GM10847 (cell line): ENCODE measurements at regions not wholly inside any gene's neighbourhood (a gene's known extent, or its start where the extent isn't known, plus 50 kb on each side); places are given as distances from the start of the nearest gene placed in this dataset.

ENCODE experiments used
- POLR2A ChIP-seq: IDR thresholded peaks from 2 replicates; pipeline ENCODE4 v1.6.1; 2011; ENCODE audit not compliant: insufficient read length; ENCODE audit errors: extremely low read depth

DNA sequence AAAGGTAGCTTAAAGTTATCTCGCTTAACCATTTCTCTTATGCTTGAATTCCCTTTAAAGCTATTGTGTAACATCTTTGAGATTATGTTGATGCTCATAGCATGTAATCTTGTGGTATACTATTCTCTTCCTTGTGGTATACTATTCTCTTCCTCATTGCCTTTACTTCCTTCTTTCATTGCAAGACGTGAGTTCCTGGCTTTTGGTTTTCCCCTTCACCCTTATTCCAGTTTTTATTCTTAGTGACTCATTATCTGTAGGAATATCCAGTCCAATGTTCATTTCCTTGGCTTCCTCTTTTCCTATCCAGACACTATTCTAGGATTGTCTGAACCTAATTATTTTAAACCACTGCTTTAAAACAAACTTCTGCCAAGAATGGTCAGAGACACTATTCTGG, 564.0 kb downstream of the CCER1 start:
- no peak for TF ChIP-seq POLR2A

DNA sequence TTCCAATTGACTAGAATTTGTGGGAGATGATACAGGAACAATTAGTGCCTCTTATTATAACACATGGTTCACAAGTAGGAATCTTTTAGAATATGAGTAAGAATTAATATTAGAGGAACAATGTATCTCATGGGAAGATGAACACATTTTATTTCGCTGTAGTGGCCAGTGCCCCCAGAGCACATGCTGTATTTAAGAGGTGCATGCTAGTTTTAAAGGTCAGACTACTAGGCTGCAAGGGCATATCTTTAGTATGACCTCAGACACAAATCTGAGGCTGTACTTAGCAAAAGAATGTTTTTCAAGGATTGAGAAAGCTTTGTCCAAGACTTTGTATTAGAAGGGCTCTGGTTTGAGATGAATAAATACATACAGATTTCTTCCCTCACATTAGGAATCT, 586.9 kb downstream of the CCER1 start:
- TF ChIP-seq POLR2A: no peak

DNA sequence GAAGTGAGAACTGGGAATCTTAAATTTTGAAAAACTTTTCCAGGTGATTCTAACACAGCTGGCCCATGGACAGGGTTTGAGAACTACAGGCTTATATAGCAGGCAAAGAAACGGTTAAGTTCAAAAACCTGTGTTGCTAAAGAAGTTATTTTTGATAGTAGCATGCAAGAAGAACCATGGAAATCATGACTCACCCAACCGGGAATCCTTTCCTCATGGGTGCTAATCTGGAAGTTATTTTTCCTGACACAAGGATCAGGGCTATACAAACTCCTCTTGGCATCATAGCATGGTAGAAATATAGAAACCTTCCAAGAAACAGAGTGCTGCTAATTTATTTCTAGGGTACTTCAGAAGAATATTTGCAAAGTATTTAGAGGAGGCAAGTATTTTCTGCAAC, 588.7 kb downstream of the CCER1 start:
- TF ChIP-seq POLR2A: no peak

DNA sequence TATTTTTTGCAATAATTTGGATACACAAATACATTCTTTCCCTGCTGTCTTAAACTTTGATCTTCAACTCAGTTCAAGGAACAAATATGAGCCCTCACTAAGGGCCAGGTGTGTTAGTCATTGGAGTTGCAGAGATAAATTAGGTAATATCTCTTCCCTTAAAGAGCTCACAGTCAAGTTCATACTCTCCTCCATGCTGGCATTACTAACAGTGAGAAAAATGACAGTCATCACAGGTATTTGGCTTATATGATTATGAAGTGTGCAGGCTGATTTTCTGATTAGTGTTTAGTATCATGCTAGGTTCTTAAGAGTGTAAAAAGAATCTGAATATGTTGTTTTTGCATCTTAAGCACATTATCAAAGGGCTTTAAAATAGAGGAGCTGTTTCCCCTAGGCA, 594.7 kb downstream of the CCER1 start:
- no peak for TF ChIP-seq POLR2A

DNA sequence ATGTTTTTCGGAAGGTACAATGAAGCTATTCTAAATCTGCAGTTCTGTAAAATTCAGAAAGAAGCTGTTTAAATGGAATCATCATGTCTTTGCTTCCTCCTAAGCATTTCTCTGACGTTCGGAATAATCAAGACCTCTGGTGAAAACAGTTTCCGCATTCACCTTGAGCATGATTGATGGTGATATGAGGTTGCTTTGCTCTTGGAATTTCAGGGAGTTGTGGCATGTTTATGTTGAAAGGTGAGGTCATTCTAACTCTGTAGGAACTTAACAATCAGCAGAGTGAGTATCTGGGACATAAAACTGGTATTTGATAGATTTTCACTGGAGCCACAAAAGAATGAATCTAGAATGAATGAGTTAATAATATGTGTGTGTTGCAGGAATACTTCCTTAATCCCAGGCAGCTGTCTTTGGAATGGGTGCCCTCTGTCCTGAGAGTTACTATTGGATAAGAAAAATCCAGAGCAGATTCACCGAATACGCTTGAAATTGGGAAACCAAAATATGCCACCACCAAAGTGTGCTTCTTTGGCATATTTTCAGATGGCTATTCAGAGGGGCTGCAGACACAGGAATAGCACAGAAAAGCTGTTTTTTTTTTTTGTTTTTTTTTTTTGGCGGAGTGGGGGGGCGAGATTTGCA, 599.1 kb downstream of the CCER1 start:
- TF ChIP-seq POLR2A: no peak

DNA sequence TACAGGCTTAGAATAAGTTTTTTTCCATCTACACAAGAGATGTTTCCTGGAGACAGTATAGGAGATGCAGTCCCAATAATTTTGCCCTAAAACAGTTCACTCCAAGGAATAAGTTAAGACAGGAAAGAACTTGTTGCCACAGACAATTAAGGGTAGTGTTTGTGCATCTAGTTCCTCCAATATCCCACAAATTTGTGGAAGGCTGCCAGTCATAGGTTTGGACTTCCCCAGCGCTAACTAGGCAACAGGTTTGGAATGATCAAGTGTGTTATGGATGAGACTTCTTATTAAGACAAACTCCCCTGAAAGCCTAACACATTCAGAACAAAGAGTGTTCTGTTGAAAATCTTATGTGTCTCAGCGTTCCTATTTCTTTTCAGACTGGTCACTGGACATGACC, 611.0 kb downstream of the CCER1 start:
- no peak for TF ChIP-seq POLR2A

DNA sequence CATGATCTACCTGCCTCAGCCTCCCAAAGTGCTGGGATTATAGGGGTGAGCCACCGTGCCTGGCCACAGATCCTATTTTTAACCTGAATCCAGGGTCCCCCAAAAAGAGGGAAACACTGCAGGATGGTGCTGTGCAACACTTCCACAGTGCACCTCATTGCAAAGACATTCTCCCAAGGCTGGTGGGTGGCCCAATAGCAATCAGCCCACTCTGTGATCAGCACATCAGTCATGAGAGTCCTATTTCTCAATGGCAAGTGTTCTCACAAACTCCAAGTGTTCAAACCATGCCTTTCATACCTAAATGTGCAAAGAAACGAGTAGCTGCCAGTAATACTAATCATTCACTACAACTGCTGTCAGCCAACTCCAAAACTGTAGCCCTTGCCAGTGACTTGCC, 612.9 kb downstream of the CCER1 start:
- no peak for TF ChIP-seq POLR2A

DNA sequence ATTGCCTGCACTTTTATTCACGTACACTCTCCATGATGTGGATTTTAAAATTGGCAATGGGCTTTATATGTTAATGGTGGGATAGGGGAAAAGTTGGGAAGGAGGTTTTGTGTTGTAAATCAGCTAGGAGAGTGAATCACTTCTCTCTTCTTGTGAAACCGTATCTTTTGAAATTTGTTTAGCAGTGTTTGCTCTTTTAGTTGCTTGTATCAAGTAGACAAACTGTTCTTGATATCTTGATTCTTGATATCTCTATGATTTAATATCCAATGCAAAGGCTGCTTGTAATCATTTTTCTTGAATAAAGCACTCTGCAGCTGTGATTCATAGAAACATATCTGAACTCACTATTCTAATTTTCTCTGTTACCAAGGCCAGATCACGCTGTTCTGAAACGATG, 615.1 kb downstream of the CCER1 start:
- TF ChIP-seq POLR2A: no peak

DNA sequence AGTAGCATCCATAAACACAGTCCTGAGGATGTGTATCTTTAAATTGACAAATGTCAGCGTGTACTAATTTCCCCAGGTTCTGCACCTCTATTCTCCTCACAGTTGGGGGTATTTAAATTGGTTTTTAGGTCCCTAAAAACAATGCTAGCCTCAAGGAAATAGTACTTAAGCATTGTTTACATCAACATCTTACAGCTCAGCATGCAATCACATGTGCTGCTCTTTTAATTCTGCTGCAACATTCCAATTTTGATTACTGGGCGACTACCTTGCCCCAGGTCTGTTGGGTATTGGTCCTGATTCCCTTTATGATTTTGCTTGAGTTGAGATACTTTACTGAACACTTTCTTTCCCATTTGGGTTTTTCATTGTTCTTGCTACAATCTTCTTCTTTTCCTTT, 616.6 kb downstream of the CCER1 start:
- TF ChIP-seq POLR2A: no peak

DNA sequence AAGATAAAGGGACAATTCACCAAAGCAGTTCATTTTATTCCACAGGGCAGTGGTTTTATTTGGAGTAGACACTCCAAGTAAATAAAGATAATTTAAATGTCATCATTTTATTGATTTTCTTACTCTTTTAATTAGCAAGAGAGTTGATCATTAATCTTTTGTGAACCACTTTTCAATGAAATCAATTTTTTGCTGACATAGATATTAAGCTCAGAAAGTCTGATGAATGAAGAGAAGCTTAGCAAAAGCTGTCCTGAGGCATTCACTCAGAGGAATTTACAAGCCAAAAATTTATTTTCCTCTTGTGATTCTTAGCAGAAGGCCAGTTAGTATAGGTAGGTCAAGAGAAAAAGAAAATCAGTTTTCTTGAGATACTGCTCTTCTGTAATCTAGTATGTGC, 618.0 kb downstream of the CCER1 start:
- TF ChIP-seq POLR2A: no peak

DNA sequence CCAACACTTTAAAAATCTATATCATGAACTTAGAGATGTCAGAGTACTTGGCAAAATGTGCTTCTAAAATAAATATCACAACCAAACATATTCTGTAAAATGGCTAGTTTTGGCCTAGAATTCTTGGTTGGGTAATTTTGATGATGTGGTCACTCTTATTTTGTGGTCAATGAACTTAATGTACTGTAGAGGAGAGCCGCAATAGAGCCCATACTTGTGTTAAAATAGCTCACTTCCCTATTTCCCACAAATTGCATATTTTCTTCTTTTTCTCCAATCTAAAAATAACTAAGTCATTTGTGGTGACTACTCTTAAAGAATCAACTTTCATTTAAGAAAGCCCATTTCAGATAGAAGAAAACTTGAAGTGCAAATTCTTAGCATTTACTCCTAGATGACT, 619.4 kb downstream of the CCER1 start:
- no peak for TF ChIP-seq POLR2A

DNA sequence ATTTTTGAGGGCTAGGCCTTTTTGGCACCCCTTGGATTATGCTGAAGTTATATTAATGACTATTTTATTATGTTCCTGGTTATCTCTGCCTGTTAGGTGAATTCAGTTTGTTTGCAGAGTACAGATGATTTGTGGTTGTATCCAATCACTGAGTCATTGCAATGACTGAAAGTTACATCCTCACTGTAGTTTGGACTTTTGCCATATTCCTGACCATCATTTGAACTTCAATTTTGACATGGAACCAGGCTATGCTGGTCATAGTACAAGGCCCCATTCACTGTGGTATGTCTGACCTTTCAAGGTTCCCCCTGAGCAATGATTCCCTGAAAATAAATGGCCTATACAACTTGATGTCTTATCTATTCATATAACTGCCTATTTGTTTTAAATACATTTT, 621.0 kb downstream of the CCER1 start:
- no peak for TF ChIP-seq POLR2A

DNA sequence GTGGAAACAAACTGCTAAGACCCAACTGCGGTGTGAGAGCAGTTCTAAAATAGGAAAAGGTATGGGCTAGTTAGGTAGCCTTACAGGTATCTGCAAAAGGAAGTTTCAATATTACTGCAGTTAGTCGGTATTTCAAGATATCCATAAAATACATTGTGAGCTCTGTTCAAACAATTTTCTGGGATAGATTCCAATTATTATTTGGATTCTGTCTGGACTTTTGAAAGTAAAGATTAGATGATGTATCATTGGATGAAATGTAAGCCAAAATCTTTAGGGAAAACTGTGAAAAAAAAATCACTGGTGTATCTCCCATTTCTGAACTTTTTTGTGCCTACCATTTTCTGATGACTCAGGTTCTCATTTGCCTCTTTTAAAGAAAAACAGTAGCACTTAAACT, 621.6 kb downstream of the CCER1 start:
- no peak for TF ChIP-seq POLR2A

DNA sequence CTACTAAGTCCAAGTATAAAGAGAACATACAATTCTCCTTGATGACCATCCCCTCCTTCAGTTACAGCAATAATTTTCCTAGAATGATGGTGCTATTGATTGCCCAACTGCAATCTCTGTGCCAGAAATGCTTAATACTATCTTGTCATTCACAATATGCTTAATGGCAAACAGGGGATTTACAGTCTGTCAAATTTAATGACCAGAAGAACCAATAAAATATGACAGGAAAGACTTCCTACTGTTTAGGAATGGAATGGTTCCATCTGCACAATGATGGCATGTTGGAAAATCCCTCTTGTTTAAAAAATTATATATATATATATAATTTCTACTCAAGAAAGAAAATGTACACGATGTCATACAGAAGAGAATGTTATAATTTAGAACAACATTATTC, 623.2 kb downstream of the CCER1 start:
- no peak for TF ChIP-seq POLR2A

DNA sequence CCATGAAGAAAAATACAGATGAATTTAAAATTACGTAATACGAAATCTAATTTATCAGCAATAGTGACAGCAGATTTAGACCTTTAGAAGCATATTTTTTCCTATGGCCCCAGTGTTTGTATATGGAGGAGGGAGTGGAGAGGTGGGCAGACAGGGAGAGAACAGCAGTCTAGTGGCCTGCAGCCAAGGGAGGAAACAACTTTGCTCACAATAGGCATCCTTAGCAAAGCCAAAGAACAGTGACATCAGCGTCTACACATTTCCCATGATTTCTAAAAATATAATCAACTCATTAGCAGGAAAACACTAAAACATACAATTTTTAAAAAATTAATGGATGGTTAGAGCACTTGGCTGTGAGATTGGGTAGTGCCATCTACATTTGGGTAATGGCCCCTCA, 622.6 kb upstream of the ATP2B1 start:
- TF ChIP-seq POLR2A: no peak

DNA sequence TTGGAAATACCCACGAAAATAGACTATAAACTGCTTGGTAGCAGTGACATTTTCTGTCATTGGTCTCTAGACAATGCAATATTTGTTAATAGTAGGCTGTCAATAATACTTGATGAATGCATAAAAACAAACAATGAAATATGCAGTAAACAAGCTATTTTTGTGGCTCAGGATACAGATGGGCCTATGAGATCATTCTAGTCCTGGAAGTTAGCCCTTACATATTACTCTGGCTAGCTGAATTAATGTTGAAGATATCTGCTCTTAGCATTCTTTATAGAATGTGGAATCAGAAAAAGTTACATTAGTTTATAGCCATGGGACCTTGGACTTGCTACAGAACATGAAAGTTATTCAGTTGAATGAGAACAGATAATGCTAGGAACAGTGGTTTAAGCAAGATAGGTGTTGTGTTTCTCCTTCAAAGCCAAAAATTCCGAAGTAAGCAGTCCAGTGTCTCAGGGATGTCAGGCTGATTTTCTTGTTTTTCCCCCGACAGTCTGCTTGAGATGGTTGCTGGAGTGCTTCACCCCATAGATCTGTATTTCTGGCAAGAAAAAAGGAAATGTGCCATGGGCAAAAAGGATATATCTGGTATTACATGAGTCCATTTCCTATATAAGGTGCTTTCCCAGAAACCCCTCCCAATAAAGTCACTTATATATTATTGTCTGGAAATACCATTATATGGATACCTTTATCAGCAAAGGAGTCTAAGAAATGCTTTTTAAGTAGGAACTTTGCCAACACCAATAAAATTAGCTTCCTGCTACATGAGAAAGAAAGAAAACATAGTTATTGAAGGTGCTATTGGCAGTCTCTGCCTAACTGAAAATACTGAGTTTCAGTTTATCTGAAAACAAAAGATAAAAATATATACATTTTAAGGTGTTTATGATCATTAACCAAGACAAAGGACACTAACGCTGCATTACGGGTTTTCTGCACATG, 619.4 kb upstream of the ATP2B1 start:
- TF ChIP-seq POLR2A: no peak

DNA sequence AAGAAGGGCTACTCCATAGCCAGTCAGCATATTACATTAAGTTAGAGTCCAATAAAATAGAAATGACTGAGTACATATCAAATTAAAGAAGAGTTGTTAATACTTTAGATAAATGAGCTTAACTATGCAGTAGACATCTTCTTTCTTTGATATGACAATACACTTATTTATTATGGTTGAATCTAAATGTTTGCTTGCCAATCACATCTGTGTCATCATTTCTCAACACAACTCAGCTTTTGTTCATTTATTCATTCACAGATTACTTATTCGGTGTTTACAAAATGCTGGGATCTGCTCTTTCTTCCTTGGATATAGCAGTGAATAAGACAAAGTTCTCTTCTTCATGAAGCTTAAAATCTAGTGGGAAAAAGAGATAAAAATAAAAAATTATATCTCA, 614.6 kb upstream of the ATP2B1 start:
- TF ChIP-seq POLR2A: no peak
